Esophagus muscularis mucosa (tissue), 4 donors: ENCODE measurements at regions not wholly inside any gene's neighbourhood (a gene's known extent, or its start where the extent isn't known, plus 50 kb on each side); places are given as distances from the start of the nearest gene placed in this dataset.

Experiments used
- DNase-seq: peaks from one replicate; pipeline ENCODE4 v3.0.0-alpha.2; 2017; ENCODE audit errors: extremely low spot score
- H3K27ac ChIP-seq, 4 donors: fragments of 200-600 bp; sonication (generic); replicated peaks in 1 of 4; 1 replicate in 3 of 4; 2 replicates in 1 of 4; pipeline ENCODE4 v1.5.1; 2016 to 2019; ENCODE audit warnings: mild to moderate bottlenecking in 1 of 4
- H3K27me3 ChIP-seq, 4 donors: fragments of 200-600 bp; sonication (generic); one replicate each; pipeline versions ENCODE4 v1.5.1 to v1.6.0; 2016 to 2019
- H3K36me3 ChIP-seq, 4 donors: fragments of 200-600 bp; sonication (generic); one replicate each; pipeline ENCODE4 v1.5.1; 2016 to 2019
- H3K4me1 ChIP-seq, 4 donors: fragments of 200-600 bp; sonication (generic); one replicate each; pipeline ENCODE4 v1.5.1; 2016 to 2019
- H3K4me3 ChIP-seq, 4 donors: fragments of 200-600 bp; sonication (generic); 1 replicate in 2 of 4; 2 replicates in 2 of 4; pipeline ENCODE4 v1.5.1; 2016 to 2019; ENCODE audit warnings: mild to moderate bottlenecking in 4 of 4, moderate library complexity in 1 of 4
- H3K9me3 ChIP-seq, 4 donors: fragments of 200-600 bp; sonication (generic); 1 replicate in 3 of 4; 2 replicates in 1 of 4; pipeline ENCODE4 v1.5.1; 2016 to 2019
- EP300 ChIP-seq: sonication (generic); formaldehyde crosslinking; IDR thresholded peaks from one replicate; pipeline ENCODE4 v1.6.1; 2017; ENCODE audit warnings: antibody characterized with exemption
- POLR2A ChIP-seq: fragments of 450-650 bp; IDR thresholded peaks from one replicate; pipeline ENCODE4 v1.6.1; 2017; ENCODE audit warnings: antibody characterized with exemption, moderate library complexity, mild to moderate bottlenecking, low read depth
- POLR2AphosphoS5 ChIP-seq, 2 donors: sonication (generic); formaldehyde crosslinking; IDR thresholded peaks; one replicate each; pipeline ENCODE4 v1.6.1; 2017; ENCODE audit warnings: antibody characterized with exemption in 2 of 2
- WGBS: methylation state at CpG from one replicate; pipeline ENCODE4 v1.1.5; 2018; 5-methylcytosine and 5-hydroxymethylcytosine counted together
- intact Hi-C: fragments of 100-400 bp; cut with DNase I; formaldehyde crosslinking; loops from one replicate; pipeline ENCODE4 v1.15.1; 2023
- TF ChIP-seq, protein P1 (sequence below), 3 experiments: fragments of 200-600 bp in 2 of 3; fragments of 450-650 bp in 1 of 3; sonication (generic) in 2 of 3; IDR thresholded peaks; one replicate each; pipeline ENCODE4 v1.5.1; 2017 to 2019; ENCODE audit warnings: antibody characterized with exemption in 3 of 3, mild to moderate bottlenecking in 2 of 3, moderate library complexity in 1 of 3

DNA sequence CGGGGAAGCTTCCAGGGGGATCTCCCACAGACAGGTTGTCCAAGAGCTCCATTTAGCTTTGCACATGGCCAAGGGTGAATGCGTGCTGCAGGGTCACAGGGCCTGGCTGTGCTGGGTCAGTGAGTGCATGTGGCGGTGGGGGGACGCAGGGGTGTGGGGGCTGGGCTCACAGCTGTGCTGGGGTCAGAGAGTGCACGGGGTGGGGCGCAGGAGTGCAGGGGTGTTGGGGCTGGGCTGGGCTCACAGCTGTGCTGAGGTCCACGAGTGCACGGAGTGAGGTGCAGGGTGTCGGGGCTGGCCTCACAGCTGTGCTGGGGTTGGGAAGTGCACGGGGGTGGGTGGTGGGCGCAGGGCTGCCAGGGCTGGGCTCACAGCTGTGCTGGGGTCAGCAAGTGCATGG lies 557.7 kb downstream of the BRD1 start:
- Histone ChIP-seq H3K9me3 (no peaks in the 10 kb centered on the region), H3K4me1 (no peaks in the 10 kb centered on the region), H3K36me3 (no peaks in the 10 kb centered on the region), H3K4me3 (no peak overlapping the region), H3K27ac (no peak overlapping the region), H3K27me3 (peaks cover 0 to 65% (median 11%) of the 10 kb centered on the region in 4 donors)
- DNase-seq = no peak
- intact Hi-C loops = no loop called here
- TF ChIP-seq, protein P1, sequence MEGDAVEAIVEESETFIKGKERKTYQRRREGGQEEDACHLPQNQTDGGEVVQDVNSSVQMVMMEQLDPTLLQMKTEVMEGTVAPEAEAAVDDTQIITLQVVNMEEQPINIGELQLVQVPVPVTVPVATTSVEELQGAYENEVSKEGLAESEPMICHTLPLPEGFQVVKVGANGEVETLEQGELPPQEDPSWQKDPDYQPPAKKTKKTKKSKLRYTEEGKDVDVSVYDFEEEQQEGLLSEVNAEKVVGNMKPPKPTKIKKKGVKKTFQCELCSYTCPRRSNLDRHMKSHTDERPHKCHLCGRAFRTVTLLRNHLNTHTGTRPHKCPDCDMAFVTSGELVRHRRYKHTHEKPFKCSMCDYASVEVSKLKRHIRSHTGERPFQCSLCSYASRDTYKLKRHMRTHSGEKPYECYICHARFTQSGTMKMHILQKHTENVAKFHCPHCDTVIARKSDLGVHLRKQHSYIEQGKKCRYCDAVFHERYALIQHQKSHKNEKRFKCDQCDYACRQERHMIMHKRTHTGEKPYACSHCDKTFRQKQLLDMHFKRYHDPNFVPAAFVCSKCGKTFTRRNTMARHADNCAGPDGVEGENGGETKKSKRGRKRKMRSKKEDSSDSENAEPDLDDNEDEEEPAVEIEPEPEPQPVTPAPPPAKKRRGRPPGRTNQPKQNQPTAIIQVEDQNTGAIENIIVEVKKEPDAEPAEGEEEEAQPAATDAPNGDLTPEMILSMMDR (IDR thresholded peaks at IDR 0.05) = no peak
- no peak for TF ChIP-seq EP300
- TF ChIP-seq POLR2A = no peak
- no peak for TF ChIP-seq POLR2AphosphoS5 (IDR thresholded peaks at IDR 0.05)
- 4% methylated on average over 4 of the region's 11 CpGs for WGBS

GRCh38 chr22:49269371-49269770 lies 558.3 kb downstream of the BRD1 start:
- H3K27me3 ChIP-seq = peaks cover 0 to 60% (median 11%) of the 10 kb centered on the region in 4 donors
- DNase-seq = no peak
- H3K4me1 ChIP-seq = no peaks in the 10 kb centered on the region
- H3K27ac ChIP-seq = no peak overlapping the region
- no peak overlapping the region for H3K4me3 ChIP-seq
- TF ChIP-seq, protein P1 (IDR thresholded peaks at IDR 0.05) = no peak
- TF ChIP-seq POLR2A = no peak
- no peak for TF ChIP-seq EP300
- no peak for TF ChIP-seq POLR2AphosphoS5 (IDR thresholded peaks at IDR 0.05)
- no peaks in the 10 kb centered on the region for H3K9me3 ChIP-seq
- intact Hi-C loops = no loop called here
- no peaks in the 10 kb centered on the region for H3K36me3 ChIP-seq
- WGBS = 9% methylated on average over 6 of the region's 6 CpGs

DNA sequence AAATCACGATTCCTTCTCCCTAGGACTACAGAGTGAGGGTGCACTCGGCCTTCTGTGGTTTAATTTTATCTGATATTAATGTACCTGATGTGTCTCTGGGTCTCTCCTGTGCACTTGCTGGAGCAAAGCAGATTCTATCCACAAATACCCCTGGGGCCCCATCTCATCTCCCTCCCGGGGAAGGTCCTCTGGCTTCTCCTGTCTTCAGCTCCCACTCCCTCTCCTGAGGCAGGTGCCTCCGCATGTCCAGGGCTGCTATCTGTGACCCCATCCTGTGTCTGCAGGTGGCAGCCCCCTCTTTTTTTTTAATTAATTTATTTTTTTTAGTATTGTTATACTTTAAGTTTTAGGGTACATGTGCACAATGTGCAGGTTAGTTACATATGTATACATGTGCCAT lies 558.7 kb downstream of the BRD1 start:
- no peak for DNase-seq
- Histone ChIP-seq H3K4me3 (no peak overlapping the region), H3K4me1 (no peaks in the 10 kb centered on the region), H3K36me3 (no peaks in the 10 kb centered on the region), H3K27me3 (peaks cover 0 to 60% (median 11%) of the 10 kb centered on the region in 4 donors), H3K27ac (no peak overlapping the region), H3K9me3 (no peaks in the 10 kb centered on the region)
- no peak for TF ChIP-seq POLR2A
- TF ChIP-seq, protein P1 (IDR thresholded peaks at IDR 0.05) = no peak
- TF ChIP-seq POLR2AphosphoS5 (IDR thresholded peaks at IDR 0.05) = no peak
- no peak for TF ChIP-seq EP300
- intact Hi-C loops = no loop called here
- WGBS = 45% methylated on average over 4 of the region's 4 CpGs

DNA sequence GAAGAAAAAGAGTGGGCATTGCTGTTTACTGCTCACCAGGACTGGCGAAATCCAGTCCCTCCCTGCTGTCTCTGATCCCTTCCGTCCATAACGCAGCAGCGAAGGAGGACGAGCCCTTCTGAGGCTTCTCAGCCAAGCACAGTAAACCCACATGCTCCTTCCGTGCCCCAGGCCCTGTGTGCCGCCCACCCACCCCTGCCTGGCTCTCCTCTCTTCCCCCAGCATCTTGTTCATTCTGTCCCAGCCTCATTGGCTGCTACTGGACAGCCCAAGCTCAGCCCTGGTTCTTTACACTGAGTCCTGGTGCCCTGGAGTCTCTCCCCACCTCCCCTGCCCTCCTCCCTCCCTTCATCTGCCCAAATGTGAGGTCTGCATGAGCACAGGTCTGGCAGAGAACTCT lies 559.7 kb downstream of the BRD1 start:
- peaks cover 0 to 60% (median 11%) of the 10 kb centered on the region in 4 donors for H3K27me3 ChIP-seq
- intact Hi-C loops = no loop called here
- no peak for DNase-seq
- H3K4me3 ChIP-seq = no peak overlapping the region
- no peak for TF ChIP-seq POLR2A
- TF ChIP-seq, protein P1 (IDR thresholded peaks at IDR 0.05) = no peak
- TF ChIP-seq POLR2AphosphoS5 (IDR thresholded peaks at IDR 0.05) = no peak
- no peak for TF ChIP-seq EP300
- no peak overlapping the region for H3K27ac ChIP-seq
- no peaks in the 10 kb centered on the region for H3K4me1 ChIP-seq
- H3K9me3 ChIP-seq = no peaks in the 10 kb centered on the region
- WGBS = 41% methylated on average over 7 of the region's 7 CpGs
- no peaks in the 10 kb centered on the region for H3K36me3 ChIP-seq
